ENCODE measurements at regions not wholly inside any gene's neighbourhood (a gene's known extent, or its start where the extent isn't known, plus 50 kb on each side); places are given as distances from the start of the nearest gene placed in this dataset.
"Not testable (repeated sequence)": the region's sequence is repeated elsewhere in the genome, so short reads cannot be mapped to it uniquely, and the experiment has no call there.

DNA sequence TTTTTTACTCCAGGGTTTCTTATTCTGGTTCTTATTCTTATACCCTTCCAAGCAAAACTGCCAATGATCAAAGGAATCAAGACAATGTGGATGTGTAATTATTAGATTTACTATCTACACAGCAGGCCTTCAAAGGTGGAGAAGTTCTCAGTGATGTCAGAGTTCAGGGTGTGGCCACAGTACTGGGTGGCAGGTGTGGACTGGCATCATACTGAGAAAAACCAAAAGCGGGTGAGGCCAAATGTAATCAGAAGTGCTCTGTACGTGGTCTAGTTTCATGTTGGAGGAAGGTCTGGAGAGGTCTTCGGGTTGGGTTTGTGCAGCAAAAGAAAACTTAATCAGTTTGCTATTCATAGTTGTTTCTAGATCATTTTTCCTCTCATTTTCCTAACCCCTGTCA, 138.5 kb upstream of the GOLGA6L4 start:
- not testable (repeated sequence) for TF ChIP-seq CTCF (IDR thresholded peaks at IDR 0.05; ENCODE audit: low read length); EZH2 (IDR thresholded peaks at IDR 0.05; ENCODE audit: borderline replicate concordance, low read length)

Measured in OCI-LY1 (cell line).